Activated naive CD8-positive, alpha-beta T cell treated with anti-CD3 and anti-CD28 coated beads for 36 hours (primary cell): ENCODE measurements at regions not wholly inside any gene's neighbourhood (a gene's known extent, or its start where the extent isn't known, plus 50 kb on each side); places are given as distances from the start of the nearest gene placed in this dataset.

Experiments
- DNase-seq: peaks from one replicate; pipeline ENCODE4 v3.0.0; 2021
- H3K27ac Mint-ChIP-seq: one replicate; pipeline ENCODE4 v1.8.0; 2022; ENCODE audit warnings: mild to moderate bottlenecking, moderate library complexity, mixed read lengths
- H3K27me3 Mint-ChIP-seq: one replicate; pipeline ENCODE4 v1.8.0; 2022; ENCODE audit warnings: mild to moderate bottlenecking, mixed read lengths
- H3K36me3 Mint-ChIP-seq: one replicate; pipeline ENCODE4 v1.8.0; 2021; ENCODE audit warnings: mild to moderate bottlenecking, mixed read lengths
- H3K4me1 Mint-ChIP-seq: one replicate; pipeline ENCODE4 v1.8.0; 2021; ENCODE audit warnings: mixed read lengths
- H3K4me3 Mint-ChIP-seq: one replicate; pipeline ENCODE4 v1.8.0; 2022; ENCODE audit warnings: mild to moderate bottlenecking, moderate library complexity, mixed read lengths
- H3K9me3 Mint-ChIP-seq: one replicate; pipeline ENCODE4 v1.8.0; 2022; ENCODE audit warnings: mixed read lengths

- Mint-ChIP-seq H3K27me3 (peaks cover 10% of the 10 kb centered on the region), H3K4me1 (no peaks in the 10 kb centered on the region), H3K36me3 (no peaks in the 10 kb centered on the region), H3K4me3 (no peak overlapping the region), H3K9me3 (no peaks in the 10 kb centered on the region), H3K27ac (no peak overlapping the region)
- DNase-seq: no peak
These were observed 240.8 kb downstream of the TEX29 start for GRCh38 chr13:111561091-111561781.

DNA sequence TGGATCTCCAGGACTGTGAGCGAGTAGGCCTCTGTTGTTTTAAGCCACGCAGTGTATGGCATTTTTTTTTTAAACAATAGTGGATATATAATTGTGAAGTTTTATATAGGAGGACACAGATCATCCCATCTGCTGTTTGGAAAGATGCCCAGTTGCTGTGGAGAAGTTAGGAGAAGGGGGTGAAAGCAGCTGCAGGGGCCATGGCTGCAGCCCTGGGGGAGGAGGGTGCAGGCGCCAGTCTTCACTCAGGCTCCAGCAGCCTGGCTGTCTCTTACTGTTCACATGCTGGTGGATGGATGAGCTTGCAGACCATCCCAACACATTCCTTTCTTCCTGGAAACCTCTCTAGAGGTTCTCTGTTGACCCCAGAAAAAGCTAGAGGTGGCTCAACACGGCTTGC, 242.3 kb downstream of the TEX29 start:
- H3K27ac Mint-ChIP-seq: no peak overlapping the region
- peaks cover 7% of the 10 kb centered on the region for H3K27me3 Mint-ChIP-seq
- H3K36me3 Mint-ChIP-seq: no peaks in the 10 kb centered on the region
- H3K9me3 Mint-ChIP-seq: no peaks in the 10 kb centered on the region
- H3K4me1 Mint-ChIP-seq: no peaks in the 10 kb centered on the region
- DNase-seq: no peak
- H3K4me3 Mint-ChIP-seq: no peak overlapping the region

- no peak for DNase-seq
- no peaks in the 10 kb centered on the region for H3K4me1 Mint-ChIP-seq
- H3K4me3 Mint-ChIP-seq: no peak overlapping the region
- peaks cover 7% of the 10 kb centered on the region for H3K27me3 Mint-ChIP-seq
- H3K9me3 Mint-ChIP-seq: peaks cover 3% of the 10 kb centered on the region
- no peak overlapping the region for H3K27ac Mint-ChIP-seq
- no peaks in the 10 kb centered on the region for H3K36me3 Mint-ChIP-seq
These were observed 244.2 kb downstream of the TEX29 start for GRCh38 chr13:111564606-111565005.

DNA sequence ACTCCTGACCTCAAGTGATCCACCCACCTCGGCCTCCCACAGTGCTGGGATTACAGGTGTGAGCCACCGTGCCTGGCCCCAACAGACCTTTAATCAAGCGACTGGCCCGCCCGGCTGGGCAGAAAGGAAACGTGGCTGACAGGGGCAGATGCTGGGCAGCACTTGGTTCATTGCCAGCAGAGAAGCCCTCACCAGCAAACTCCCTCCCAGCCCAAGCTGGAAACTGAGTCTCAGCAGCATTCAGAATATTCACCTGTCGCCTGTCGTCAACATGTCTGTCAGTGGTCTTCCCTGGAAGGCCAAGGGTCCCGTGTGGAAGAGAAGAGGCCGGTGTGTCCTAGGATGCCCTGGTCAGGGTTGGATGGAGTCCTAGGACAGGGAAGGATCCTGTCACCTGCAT, 245.0 kb downstream of the TEX29 start:
- H3K9me3 Mint-ChIP-seq: peaks cover 3% of the 10 kb centered on the region
- H3K4me3 Mint-ChIP-seq: no peak overlapping the region
- no peak overlapping the region for H3K27ac Mint-ChIP-seq
- no peak for DNase-seq
- peaks cover 10% of the 10 kb centered on the region for H3K27me3 Mint-ChIP-seq
- no peaks in the 10 kb centered on the region for H3K36me3 Mint-ChIP-seq
- no peaks in the 10 kb centered on the region for H3K4me1 Mint-ChIP-seq

DNA sequence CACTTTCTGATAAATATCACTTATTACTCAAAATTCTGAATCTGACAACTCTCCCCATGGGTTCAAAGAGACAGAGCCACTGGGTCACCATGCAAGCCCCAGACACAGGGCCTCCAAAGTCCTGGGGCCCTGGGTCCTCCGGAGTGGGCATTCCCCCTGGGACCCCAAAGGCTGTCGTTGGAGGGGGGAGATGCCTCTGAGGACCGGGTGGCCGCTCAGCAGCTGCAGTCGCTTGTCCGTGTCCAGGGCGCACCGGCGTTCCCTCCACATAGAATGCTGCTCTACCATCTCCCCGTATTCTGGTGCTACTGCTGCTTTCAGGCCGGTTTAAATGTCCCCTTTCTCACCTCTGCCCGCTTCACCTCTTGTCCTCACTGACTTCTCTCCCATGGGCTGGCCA, 246.1 kb downstream of the TEX29 start:
- no peak overlapping the region for H3K27ac Mint-ChIP-seq
- H3K4me3 Mint-ChIP-seq: no peak overlapping the region
- no peaks in the 10 kb centered on the region for H3K4me1 Mint-ChIP-seq
- no peaks in the 10 kb centered on the region for H3K36me3 Mint-ChIP-seq
- peaks cover 10% of the 10 kb centered on the region for H3K27me3 Mint-ChIP-seq
- DNase-seq: no peak
- H3K9me3 Mint-ChIP-seq: peaks cover 3% of the 10 kb centered on the region

- H3K4me3 Mint-ChIP-seq: no peak overlapping the region
- peaks cover 3% of the 10 kb centered on the region for H3K9me3 Mint-ChIP-seq
- no peaks in the 10 kb centered on the region for H3K36me3 Mint-ChIP-seq
- peaks cover 10% of the 10 kb centered on the region for H3K27me3 Mint-ChIP-seq
- H3K4me1 Mint-ChIP-seq: no peaks in the 10 kb centered on the region
- H3K27ac Mint-ChIP-seq: no peak overlapping the region
- no peak for DNase-seq
These were observed 247.2 kb downstream of the TEX29 start for GRCh38 chr13:111567637-111568036.

GRCh38 chr13:111568290-111568689, 247.8 kb downstream of the TEX29 start:
- Mint-ChIP-seq H3K9me3 (peaks cover 3% of the 10 kb centered on the region), H3K27ac (no peak overlapping the region), H3K27me3 (peaks cover 10% of the 10 kb centered on the region), H3K36me3 (no peaks in the 10 kb centered on the region), H3K4me3 (no peak overlapping the region), H3K4me1 (no peaks in the 10 kb centered on the region)
- DNase-seq: no peak

- no peak overlapping the region for H3K27ac Mint-ChIP-seq
- H3K4me1 Mint-ChIP-seq: no peaks in the 10 kb centered on the region
- H3K4me3 Mint-ChIP-seq: no peak overlapping the region
- peaks cover 2% of the 10 kb centered on the region for H3K36me3 Mint-ChIP-seq
- peaks cover 10% of the 10 kb centered on the region for H3K9me3 Mint-ChIP-seq
- DNase-seq: no peak
- H3K27me3 Mint-ChIP-seq: peaks cover 10% of the 10 kb centered on the region
These were observed 250.5 kb downstream of the TEX29 start for GRCh38 chr13:111570911-111571310.

- Mint-ChIP-seq H3K36me3 (peaks cover 2% of the 10 kb centered on the region), H3K4me1 (no peaks in the 10 kb centered on the region), H3K4me3 (no peak overlapping the region), H3K27me3 (peaks cover 7% of the 10 kb centered on the region), H3K9me3 (peaks cover 9% of the 10 kb centered on the region), H3K27ac (no peak overlapping the region)
- DNase-seq: no peak
These were observed 252.7 kb downstream of the TEX29 start for GRCh38 chr13:111572956-111573761.

DNA sequence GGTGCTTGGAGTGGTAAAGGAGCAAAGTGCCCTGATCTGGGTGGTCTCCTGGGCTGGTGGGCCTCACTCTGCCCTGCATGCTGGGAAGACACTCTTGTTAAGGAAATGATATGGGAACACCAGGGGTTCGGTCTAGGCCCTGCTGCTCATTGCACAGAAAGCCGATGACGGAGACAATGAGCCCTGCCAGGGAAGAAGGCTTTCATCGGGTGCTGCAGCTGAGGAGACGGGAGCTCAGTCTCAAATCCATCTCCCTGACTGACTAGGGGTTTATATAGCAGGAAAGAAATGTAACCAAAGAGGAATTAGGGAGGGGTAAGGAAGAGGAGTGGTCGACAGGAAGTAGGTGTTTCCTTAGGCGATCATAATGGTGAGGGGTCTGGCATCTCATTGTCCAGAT, 253.4 kb downstream of the TEX29 start:
- DNase-seq: no peak
- no peak overlapping the region for H3K4me3 Mint-ChIP-seq
- H3K9me3 Mint-ChIP-seq: peaks cover 9% of the 10 kb centered on the region
- no peaks in the 10 kb centered on the region for H3K4me1 Mint-ChIP-seq
- no peak overlapping the region for H3K27ac Mint-ChIP-seq
- H3K36me3 Mint-ChIP-seq: peaks cover 2% of the 10 kb centered on the region
- H3K27me3 Mint-ChIP-seq: peaks cover 7% of the 10 kb centered on the region

DNA sequence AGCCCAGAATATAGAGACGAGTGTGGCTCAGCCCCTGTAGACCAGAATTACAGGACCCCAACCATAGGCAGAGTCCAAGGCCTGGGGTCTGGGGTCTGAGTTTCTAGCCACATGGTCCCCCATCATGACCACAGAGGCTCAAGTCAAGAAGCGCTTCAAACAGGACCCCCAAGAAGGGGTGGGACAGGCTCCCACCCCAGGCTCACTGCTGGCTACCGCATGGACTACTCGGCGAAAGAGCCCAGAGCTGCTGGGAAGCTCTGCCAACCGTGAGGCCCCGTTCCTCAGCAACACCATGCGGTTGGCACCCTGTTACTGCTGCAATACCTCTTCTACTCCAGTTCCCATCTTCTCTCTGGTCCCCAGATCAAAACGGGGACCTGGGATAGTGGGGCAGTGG, 254.8 kb downstream of the TEX29 start:
- no peak for DNase-seq
- Mint-ChIP-seq H3K27me3 (no peaks in the 10 kb centered on the region), H3K36me3 (peaks cover 2% of the 10 kb centered on the region), H3K4me1 (no peaks in the 10 kb centered on the region), H3K27ac (no peak overlapping the region), H3K4me3 (no peak overlapping the region), H3K9me3 (peaks cover 10% of the 10 kb centered on the region)

DNA sequence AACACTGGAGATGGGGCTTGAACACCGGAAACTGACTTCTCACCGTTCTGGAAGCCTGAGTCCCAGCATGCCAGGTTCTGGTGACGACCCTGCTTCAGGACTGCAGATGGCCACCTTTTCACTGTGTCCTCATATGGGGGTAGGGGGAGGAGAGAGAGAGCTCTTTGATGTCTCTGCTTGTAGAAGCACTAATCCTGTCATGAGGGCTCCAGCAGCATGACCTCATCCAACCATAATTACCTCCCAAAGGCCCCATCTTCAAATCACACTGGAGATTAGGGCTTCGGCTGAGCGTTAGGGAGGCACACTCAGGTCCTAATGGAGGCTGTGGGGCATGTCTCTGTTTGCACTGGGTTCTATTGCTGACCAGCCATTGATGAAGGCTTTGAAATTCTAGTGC, 255.3 kb downstream of the TEX29 start:
- no peak overlapping the region for H3K4me3 Mint-ChIP-seq
- DNase-seq: no peak
- no peaks in the 10 kb centered on the region for H3K27me3 Mint-ChIP-seq
- H3K36me3 Mint-ChIP-seq: peaks cover 2% of the 10 kb centered on the region
- peaks cover 10% of the 10 kb centered on the region for H3K9me3 Mint-ChIP-seq
- no peaks in the 10 kb centered on the region for H3K4me1 Mint-ChIP-seq
- no peak overlapping the region for H3K27ac Mint-ChIP-seq

- H3K36me3 Mint-ChIP-seq: peaks cover 2% of the 10 kb centered on the region
- DNase-seq: no peak
- H3K27ac Mint-ChIP-seq: no peak overlapping the region
- no peaks in the 10 kb centered on the region for H3K27me3 Mint-ChIP-seq
- peaks cover 11% of the 10 kb centered on the region for H3K9me3 Mint-ChIP-seq
- no peak overlapping the region for H3K4me3 Mint-ChIP-seq
- H3K4me1 Mint-ChIP-seq: no peaks in the 10 kb centered on the region
These were observed 256.9 kb downstream of the TEX29 start for GRCh38 chr13:111577208-111577828.

- H3K27me3 Mint-ChIP-seq: no peaks in the 10 kb centered on the region
- no peak for DNase-seq
- no peak overlapping the region for H3K27ac Mint-ChIP-seq
- no peaks in the 10 kb centered on the region for H3K4me1 Mint-ChIP-seq
- peaks cover 2% of the 10 kb centered on the region for H3K36me3 Mint-ChIP-seq
- H3K4me3 Mint-ChIP-seq: no peak overlapping the region
- H3K9me3 Mint-ChIP-seq: peaks cover 11% of the 10 kb centered on the region
These were observed 257.6 kb downstream of the TEX29 start for GRCh38 chr13:111577956-111578605.

DNA sequence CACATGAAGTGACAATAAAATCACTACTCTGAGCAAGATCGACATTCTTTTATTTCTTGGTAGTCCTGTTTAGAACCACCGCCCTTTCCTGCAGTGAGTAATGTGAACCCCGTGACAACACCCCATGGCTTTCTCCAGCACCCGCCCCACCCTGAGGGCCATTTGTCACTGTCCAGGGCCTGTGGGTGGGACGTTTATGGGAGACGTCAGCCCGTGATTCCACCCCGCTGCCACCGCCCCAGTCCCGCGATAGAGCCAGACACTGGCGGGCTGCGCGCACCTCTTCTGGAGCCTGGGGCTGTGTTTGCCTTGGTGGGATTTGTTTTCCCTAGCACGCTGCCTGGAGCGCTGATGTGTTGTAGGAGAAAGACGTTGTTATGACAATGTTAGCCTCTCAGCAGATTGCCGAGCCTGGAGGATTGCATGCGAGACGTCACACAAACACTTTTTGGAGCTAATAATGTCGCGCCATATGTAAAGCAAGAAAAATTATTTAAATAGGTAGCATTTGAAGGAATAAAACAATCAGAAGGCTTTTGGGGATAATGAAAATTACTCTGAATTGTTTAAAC, 263.7 kb downstream of the TEX29 start:
- H3K4me1 Mint-ChIP-seq: no peaks in the 10 kb centered on the region

More for the DNA sequence above, 263.7 kb downstream of the TEX29 start:
- no peaks in the 10 kb centered on the region for H3K36me3 Mint-ChIP-seq
- no peak for DNase-seq
- no peak overlapping the region for H3K4me3 Mint-ChIP-seq
- H3K27ac Mint-ChIP-seq: no peak overlapping the region
- H3K9me3 Mint-ChIP-seq: peaks cover 3% of the 10 kb centered on the region
- no peaks in the 10 kb centered on the region for H3K27me3 Mint-ChIP-seq
